ENCODE measurements at regions not wholly inside any gene's neighbourhood (a gene's known extent, or its start where the extent isn't known, plus 50 kb on each side); places are given as distances from the start of the nearest gene placed in this dataset.
A peak's percentile ranks its signal among the peaks of the same experiment; 100 is the strongest.

DNA sequence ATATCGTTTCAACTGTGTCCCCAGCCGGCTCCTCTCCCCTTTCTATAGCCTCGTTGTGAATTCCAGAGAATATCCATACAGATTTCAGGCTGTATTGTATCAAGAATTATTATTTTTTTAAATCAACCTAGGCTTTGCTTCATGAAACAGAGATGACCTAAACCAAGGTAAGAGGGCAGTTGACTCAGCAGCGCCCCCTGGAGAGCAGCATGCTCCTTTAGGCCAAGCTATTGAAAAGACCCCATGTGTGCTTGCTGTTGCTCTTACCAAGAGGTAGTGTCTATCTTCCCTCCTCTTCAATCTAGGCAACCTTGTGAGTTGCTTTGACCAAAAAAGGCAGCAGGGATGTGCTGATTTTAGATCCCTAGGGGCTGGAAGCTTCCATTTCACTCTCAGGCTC, 426.7 kb upstream of the SMIM21 start:
- TF ChIP-seq, protein P1, sequence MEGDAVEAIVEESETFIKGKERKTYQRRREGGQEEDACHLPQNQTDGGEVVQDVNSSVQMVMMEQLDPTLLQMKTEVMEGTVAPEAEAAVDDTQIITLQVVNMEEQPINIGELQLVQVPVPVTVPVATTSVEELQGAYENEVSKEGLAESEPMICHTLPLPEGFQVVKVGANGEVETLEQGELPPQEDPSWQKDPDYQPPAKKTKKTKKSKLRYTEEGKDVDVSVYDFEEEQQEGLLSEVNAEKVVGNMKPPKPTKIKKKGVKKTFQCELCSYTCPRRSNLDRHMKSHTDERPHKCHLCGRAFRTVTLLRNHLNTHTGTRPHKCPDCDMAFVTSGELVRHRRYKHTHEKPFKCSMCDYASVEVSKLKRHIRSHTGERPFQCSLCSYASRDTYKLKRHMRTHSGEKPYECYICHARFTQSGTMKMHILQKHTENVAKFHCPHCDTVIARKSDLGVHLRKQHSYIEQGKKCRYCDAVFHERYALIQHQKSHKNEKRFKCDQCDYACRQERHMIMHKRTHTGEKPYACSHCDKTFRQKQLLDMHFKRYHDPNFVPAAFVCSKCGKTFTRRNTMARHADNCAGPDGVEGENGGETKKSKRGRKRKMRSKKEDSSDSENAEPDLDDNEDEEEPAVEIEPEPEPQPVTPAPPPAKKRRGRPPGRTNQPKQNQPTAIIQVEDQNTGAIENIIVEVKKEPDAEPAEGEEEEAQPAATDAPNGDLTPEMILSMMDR (IDR thresholded peaks at IDR 0.05), result peak in 1 of 3 experiments; percentile 9
- no peak for TF ChIP-seq POLR2A (IDR thresholded peaks at IDR 0.05; ENCODE audit: low read depth)
